ENCODE measurements at regions not wholly inside any gene's neighbourhood (a gene's known extent, or its start where the extent isn't known, plus 50 kb on each side); places are given as distances from the start of the nearest gene placed in this dataset.

DNA sequence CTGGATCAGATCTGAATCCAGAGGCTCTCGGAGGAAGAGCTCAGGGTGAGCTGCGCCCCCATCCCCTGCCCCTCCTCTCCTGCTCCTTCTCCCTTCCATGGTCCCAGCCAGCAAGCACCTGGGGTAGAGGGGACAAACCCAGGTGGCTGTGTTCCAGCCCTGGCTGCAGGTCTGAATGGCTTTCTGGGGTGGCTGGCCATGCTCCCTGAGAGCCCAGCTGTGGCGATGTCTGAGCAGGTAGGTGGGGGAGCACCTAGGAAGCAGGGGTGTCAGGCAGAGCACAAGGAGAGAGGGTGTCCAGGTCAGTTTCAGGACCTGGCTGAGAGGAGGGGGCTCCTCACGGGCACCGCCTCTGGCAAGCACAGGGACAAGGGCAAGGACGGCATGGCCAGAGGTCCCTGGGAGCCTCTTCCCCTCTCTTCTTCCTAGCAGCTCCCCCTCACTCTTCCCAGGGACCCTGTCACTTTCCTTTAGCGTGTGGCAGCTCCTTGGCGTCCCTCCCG, 310.0 kb downstream of the SEC14L1 start:
- H3K27ac ChIP-seq (ENCODE audit: low read depth in 1 of 2, low read length in 2 of 2) = peak overlapping the region; percentile 65 to 77

More for the DNA sequence above, 310.0 kb downstream of the SEC14L1 start:
- 43% methylated on average over 9 of the region's 9 CpGs for whole genome bisulfite sequencing
- no peak for TF ChIP-seq NR2F2 (IDR thresholded peaks at IDR 0.05)
- TF ChIP-seq EGR1 (IDR thresholded peaks at IDR 0.05; ENCODE audit: low read depth in 2 of 2) = no peak
- no peak for TF ChIP-seq YY1 (IDR thresholded peaks at IDR 0.05)
- no peak for TF ChIP-seq FOXA1 (IDR thresholded peaks at IDR 0.05)
- TF ChIP-seq, protein P1, sequence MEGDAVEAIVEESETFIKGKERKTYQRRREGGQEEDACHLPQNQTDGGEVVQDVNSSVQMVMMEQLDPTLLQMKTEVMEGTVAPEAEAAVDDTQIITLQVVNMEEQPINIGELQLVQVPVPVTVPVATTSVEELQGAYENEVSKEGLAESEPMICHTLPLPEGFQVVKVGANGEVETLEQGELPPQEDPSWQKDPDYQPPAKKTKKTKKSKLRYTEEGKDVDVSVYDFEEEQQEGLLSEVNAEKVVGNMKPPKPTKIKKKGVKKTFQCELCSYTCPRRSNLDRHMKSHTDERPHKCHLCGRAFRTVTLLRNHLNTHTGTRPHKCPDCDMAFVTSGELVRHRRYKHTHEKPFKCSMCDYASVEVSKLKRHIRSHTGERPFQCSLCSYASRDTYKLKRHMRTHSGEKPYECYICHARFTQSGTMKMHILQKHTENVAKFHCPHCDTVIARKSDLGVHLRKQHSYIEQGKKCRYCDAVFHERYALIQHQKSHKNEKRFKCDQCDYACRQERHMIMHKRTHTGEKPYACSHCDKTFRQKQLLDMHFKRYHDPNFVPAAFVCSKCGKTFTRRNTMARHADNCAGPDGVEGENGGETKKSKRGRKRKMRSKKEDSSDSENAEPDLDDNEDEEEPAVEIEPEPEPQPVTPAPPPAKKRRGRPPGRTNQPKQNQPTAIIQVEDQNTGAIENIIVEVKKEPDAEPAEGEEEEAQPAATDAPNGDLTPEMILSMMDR (IDR thresholded peaks at IDR 0.05; ENCODE audit: low read depth, low read length, missing input control) = no peak
- TF ChIP-seq, protein P2, sequence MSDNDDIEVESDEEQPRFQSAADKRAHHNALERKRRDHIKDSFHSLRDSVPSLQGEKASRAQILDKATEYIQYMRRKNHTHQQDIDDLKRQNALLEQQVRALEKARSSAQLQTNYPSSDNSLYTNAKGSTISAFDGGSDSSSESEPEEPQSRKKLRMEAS (IDR thresholded peaks at IDR 0.05) = no peak
- TF ChIP-seq, protein P3, sequence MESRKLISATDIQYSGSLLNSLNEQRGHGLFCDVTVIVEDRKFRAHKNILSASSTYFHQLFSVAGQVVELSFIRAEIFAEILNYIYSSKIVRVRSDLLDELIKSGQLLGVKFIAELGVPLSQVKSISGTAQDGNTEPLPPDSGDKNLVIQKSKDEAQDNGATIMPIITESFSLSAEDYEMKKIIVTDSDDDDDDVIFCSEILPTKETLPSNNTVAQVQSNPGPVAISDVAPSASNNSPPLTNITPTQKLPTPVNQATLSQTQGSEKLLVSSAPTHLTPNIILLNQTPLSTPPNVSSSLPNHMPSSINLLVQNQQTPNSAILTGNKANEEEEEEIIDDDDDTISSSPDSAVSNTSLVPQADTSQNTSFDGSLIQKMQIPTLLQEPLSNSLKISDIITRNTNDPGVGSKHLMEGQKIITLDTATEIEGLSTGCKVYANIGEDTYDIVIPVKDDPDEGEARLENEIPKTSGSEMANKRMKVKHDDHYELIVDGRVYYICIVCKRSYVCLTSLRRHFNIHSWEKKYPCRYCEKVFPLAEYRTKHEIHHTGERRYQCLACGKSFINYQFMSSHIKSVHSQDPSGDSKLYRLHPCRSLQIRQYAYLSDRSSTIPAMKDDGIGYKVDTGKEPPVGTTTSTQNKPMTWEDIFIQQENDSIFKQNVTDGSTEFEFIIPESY (IDR thresholded peaks at IDR 0.05) = no peak
- TF ChIP-seq SP1 (IDR thresholded peaks at IDR 0.05) = no peak
- no peak for TF ChIP-seq RXRA (IDR thresholded peaks at IDR 0.05)
- no peak for TF ChIP-seq HNF4A (conservative IDR thresholded peaks at IDR 0.05)
- TF ChIP-seq, protein P4, sequence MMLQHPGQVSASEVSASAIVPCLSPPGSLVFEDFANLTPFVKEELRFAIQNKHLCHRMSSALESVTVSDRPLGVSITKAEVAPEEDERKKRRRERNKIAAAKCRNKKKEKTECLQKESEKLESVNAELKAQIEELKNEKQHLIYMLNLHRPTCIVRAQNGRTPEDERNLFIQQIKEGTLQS (IDR thresholded peaks at IDR 0.05) = no peak
- TF ChIP-seq TAF1 (conservative IDR thresholded peaks at IDR 0.05) = no peak
- TF ChIP-seq JUND (IDR thresholded peaks at IDR 0.05) = no peak
- no peak for TF ChIP-seq HNF4G (IDR thresholded peaks at IDR 0.05)
- TF ChIP-seq, protein P5, sequence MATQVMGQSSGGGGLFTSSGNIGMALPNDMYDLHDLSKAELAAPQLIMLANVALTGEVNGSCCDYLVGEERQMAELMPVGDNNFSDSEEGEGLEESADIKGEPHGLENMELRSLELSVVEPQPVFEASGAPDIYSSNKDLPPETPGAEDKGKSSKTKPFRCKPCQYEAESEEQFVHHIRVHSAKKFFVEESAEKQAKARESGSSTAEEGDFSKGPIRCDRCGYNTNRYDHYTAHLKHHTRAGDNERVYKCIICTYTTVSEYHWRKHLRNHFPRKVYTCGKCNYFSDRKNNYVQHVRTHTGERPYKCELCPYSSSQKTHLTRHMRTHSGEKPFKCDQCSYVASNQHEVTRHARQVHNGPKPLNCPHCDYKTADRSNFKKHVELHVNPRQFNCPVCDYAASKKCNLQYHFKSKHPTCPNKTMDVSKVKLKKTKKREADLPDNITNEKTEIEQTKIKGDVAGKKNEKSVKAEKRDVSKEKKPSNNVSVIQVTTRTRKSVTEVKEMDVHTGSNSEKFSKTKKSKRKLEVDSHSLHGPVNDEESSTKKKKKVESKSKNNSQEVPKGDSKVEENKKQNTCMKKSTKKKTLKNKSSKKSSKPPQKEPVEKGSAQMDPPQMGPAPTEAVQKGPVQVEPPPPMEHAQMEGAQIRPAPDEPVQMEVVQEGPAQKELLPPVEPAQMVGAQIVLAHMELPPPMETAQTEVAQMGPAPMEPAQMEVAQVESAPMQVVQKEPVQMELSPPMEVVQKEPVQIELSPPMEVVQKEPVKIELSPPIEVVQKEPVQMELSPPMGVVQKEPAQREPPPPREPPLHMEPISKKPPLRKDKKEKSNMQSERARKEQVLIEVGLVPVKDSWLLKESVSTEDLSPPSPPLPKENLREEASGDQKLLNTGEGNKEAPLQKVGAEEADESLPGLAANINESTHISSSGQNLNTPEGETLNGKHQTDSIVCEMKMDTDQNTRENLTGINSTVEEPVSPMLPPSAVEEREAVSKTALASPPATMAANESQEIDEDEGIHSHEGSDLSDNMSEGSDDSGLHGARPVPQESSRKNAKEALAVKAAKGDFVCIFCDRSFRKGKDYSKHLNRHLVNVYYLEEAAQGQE (IDR thresholded peaks at IDR 0.05) = no peak
- TF ChIP-seq RAD21 (IDR thresholded peaks at IDR 0.05) = no peak
- DNase-seq (ENCODE audit: low spot score) = no peak
- H3K4me1 ChIP-seq (ENCODE audit: control insufficient read depth in 4 of 4, insufficient read depth in 4 of 4, low read length in 3 of 4) = peaks cover 39 to 67% (median 46%) of the 10 kb centered on the region in 4 donors
- no peaks in the 10 kb centered on the region for H3K9me3 ChIP-seq (ENCODE audit: control insufficient read depth in 4 of 4, low read length in 3 of 4)
- peak overlapping the region; percentile 47 to 60 for H3K9ac ChIP-seq (ENCODE audit: low read depth in 1 of 2, low read length in 2 of 2)
- no peaks in the 10 kb centered on the region for H3K36me3 ChIP-seq (ENCODE audit: control insufficient read depth in 4 of 4, insufficient read depth in 3 of 4, low read depth in 1 of 4, low read length in 3 of 4)
- H3K4me3 ChIP-seq (ENCODE audit: low read depth in 1 of 3, low read length in 3 of 3) = peak overlapping the region; percentile 50 to 54 (median 53)
- no peaks in the 10 kb centered on the region for H3K27me3 ChIP-seq (ENCODE audit: control insufficient read depth in 4 of 4, insufficient read depth in 4 of 4, low read length in 3 of 4)

Measured in liver (tissue), 8 donors.